ENCODE measurements at regions not wholly inside any gene's neighbourhood (a gene's known extent, or its start where the extent isn't known, plus 50 kb on each side); places are given as distances from the start of the nearest gene placed in this dataset.
A peak's percentile ranks its signal among the peaks of the same experiment; 100 is the strongest.

DNA sequence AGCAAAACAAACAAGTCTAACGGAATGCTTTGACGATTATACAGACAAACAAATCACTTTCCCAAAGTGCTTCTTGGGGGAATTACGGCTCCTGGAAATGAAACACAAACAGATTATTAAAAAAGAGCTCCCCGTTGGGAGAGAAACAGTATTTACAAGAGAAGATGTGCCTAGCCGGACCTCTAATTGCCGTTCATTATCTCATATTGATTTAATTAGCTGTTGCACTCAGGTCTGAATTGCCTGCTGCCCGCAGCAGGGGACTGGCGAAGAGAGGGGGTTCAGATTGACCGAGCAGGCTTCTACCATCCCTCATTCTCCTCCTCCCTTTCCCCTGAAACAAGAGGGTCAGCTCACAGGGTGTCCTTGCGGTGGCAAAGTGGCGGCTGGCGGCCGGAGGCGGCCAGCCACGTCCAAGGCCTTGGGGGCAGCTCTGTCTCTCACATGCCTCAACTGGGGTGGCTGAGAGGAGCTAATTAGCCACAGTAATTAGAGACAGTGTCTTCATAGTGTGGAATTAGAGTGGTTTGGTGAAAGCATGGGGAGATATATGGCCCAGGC is 295.1 kb downstream of the MIAT start:
- DNase-seq = peak; percentile 40
- Histone ChIP-seq H3K79me1 (ENCODE audit: insufficient read depth, low read depth, low read length, poor library complexity, severe bottlenecking) (no peaks in the 10 kb centered on the region), H2BK12ac (ENCODE audit: insufficient read length, low read depth, low read length) (no peak overlapping the region), H3K14ac (ENCODE audit: insufficient read depth, low read length) (no peak overlapping the region), H3K9me3 (ENCODE audit: control insufficient read depth, low read depth, low read length) (no peaks in the 10 kb centered on the region), H3K23ac (ENCODE audit: insufficient read length, low read depth, low read length) (no peak overlapping the region), H3K4me1 (ENCODE audit: insufficient read depth, low read length) (peaks cover 13% of the 10 kb centered on the region), H2BK5ac (ENCODE audit: insufficient read length, low read length) (no peak overlapping the region), H2AFZ (ENCODE audit: low read length) (no peak overlapping the region), H4K20me1 (ENCODE audit: control insufficient read depth, insufficient read depth, insufficient read length) (no peaks in the 10 kb centered on the region), H3K56ac (ENCODE audit: insufficient read length, low read depth, low read length) (no peak overlapping the region), H2BK20ac (ENCODE audit: low read depth, low read length, poor library complexity, severe bottlenecking) (no peak overlapping the region), H3T11ph (ENCODE audit: low read length) (no peak overlapping the region), H2BK15ac (ENCODE audit: low read depth, low read length) (no peak overlapping the region), H4K91ac (ENCODE audit: insufficient read length, low read depth, low read length) (no peak overlapping the region), H2BK120ac (ENCODE audit: low read depth, low read length, poor library complexity, severe bottlenecking) (no peak overlapping the region), H3K79me2 (ENCODE audit: insufficient read depth, low read length) (no peaks in the 10 kb centered on the region), H3K18ac (ENCODE audit: insufficient read length, low read depth, low read length) (no peak overlapping the region), H3K23me2 (ENCODE audit: insufficient read length, low read depth, low read length, poor library complexity, severe bottlenecking) (no peaks in the 10 kb centered on the region), H3K27me3 (ENCODE audit: insufficient read depth, low read length) (no peaks in the 10 kb centered on the region; the same call in 1 of the 2 replicates), H3K27ac (ENCODE audit: insufficient read length, low read depth, low read length) (no peak overlapping the region), H3K4me2 (ENCODE audit: insufficient read depth, insufficient read length, low read length) (peak overlapping the region; percentile 58), H3K9ac (ENCODE audit: extremely low read depth, insufficient read length, low read length) (no peak overlapping the region), H4K8ac (replicated peaks; ENCODE audit: insufficient read length, low read depth, low read length) (no peak overlapping the region), H2AK5ac (ENCODE audit: insufficient read length, low read length) (no peak overlapping the region), H4K5ac (ENCODE audit: insufficient read length, low read depth, low read length) (no peak overlapping the region), H3K4ac (ENCODE audit: low read depth, low read length) (no peak overlapping the region)
- Mint-ChIP-seq H3K27me3 (ENCODE audit: low read depth) (peaks cover 49% of the 10 kb centered on the region), H3K36me3 (ENCODE audit: insufficient read depth in 1 of 3, low read depth in 3 of 3) (no peaks in the 10 kb centered on the region), H3K27ac (peak overlapping the region in 1 of 3 experiments; percentile 96; a peak in 3 of 7 replicates), H3K9me3 (no peaks in the 10 kb centered on the region; a peak in 1 of 5 replicates), H3K4me3 (peak overlapping the region; percentile 14 to 74; a peak in 4 of 5 replicates), H3K4me1 (peaks cover 52 to 63% of the 10 kb centered on the region in 2 experiments)
- TF ChIP-seq, protein P1, sequence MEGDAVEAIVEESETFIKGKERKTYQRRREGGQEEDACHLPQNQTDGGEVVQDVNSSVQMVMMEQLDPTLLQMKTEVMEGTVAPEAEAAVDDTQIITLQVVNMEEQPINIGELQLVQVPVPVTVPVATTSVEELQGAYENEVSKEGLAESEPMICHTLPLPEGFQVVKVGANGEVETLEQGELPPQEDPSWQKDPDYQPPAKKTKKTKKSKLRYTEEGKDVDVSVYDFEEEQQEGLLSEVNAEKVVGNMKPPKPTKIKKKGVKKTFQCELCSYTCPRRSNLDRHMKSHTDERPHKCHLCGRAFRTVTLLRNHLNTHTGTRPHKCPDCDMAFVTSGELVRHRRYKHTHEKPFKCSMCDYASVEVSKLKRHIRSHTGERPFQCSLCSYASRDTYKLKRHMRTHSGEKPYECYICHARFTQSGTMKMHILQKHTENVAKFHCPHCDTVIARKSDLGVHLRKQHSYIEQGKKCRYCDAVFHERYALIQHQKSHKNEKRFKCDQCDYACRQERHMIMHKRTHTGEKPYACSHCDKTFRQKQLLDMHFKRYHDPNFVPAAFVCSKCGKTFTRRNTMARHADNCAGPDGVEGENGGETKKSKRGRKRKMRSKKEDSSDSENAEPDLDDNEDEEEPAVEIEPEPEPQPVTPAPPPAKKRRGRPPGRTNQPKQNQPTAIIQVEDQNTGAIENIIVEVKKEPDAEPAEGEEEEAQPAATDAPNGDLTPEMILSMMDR (conservative IDR thresholded peaks at IDR 0.05) = no peak
- WGBS (ENCODE audit: extremely low coverage, insufficient read length, low lambda C conversion rate) = no CpG with 5 or more reads among the region's 15 CpGs
